ENCODE measurements at regions not wholly inside any gene's neighbourhood (a gene's known extent, or its start where the extent isn't known, plus 50 kb on each side); places are given as distances from the start of the nearest gene placed in this dataset.
"Not testable (repeated sequence)": the region's sequence is repeated elsewhere in the genome, so short reads cannot be mapped to it uniquely, and the experiment has no call there.

DNA sequence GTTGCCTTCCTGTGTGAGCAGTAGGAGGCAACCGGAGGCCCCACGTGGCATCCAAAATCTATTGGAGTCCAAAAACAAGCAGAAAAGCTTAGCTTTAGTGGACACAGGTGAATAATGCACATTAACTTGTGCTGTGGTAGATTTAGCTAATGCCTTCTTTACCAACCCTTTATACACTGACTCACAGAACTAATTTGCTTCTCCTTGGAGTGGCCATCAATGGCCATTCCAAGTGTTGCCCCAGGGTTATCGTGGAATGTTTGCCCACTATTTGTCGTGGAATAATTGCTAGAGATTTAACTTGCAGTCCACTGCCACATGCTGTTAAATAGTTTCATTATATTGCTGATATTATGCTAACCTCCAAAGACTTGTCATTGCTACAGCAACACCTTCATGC is 729.1 kb downstream of the STPG2 start:
- Mint-ChIP-seq H3K27me3 (no peaks in the 10 kb centered on the region), H3K27ac (no peak overlapping the region), H3K4me3 (no peak overlapping the region), H3K4me1 (no peaks in the 10 kb centered on the region), H3K9me3 (peaks cover 8% of the 10 kb centered on the region), H3K36me3 (no peaks in the 10 kb centered on the region)
- DNase-seq (no peak), ATAC-seq (ENCODE audit: low read depth) (no peak)
- POLR2A ChIA-PET, result no interaction called here

DNA sequence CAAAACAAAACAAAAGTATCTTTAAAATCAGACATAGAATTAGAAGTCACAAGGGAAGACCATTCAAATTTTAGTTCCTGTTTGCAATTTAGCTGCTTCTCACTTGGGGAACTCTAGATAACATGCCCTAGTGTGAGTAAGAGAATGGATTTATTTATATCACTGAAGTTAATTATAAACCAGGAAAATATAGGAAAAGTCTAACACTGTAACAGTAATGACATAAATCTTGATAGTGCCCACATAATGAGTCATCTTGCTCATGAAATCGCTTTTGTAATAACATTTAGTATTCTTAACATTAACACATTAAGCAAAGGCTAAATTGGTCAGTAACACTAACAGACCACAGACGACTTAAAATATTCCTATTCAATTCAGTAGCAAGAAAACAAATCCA is 710.7 kb downstream of the STPG2 start:
- Mint-ChIP-seq H3K9me3 (peaks cover 5% of the 10 kb centered on the region), H3K27me3 (no peaks in the 10 kb centered on the region), H3K36me3 (no peaks in the 10 kb centered on the region), H3K4me1 (no peaks in the 10 kb centered on the region), H3K27ac (no peak overlapping the region), H3K4me3 (no peak overlapping the region)
- POLR2A ChIA-PET, result no interaction called here
- ATAC-seq (ENCODE audit: low read depth), result no peak
- DNase-seq, result no peak

DNA sequence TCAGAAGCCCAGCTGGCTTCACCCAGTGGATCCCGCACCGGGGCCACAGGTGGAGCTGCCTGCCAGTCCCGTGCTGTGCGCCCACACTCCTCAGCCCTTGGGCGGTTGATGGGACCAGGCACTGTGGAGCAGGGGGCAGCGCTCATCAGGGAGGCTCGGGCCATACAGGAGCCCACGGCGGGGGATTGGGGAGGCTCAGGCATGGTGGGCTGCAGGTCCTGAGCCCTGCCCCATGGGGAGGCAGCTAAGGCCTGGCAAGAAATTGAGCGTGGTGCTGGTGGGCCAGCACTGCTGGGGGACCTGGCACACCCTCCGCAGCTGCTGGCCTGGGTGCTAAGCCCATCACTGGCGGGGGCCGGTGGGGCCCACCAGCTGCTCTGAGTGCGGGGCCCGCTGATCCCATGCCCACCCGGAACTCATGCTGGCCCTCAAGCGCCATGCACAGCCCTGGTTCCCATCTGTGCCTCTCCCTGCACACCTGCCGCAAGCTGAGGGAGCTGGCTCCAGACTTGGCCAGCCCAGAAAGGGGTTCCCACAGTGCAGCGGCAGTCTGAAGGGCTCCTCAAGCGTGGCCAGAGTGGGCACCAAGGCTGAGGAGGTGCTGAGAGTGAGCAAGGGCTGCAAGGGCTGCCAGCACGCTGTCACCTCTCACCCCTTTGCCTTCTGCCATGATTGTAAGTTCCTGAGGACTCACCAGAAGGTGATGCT is 705.1 kb downstream of the STPG2 start:
- H3K4me3 Mint-ChIP-seq; DNase-seq; H3K9me3 Mint-ChIP-seq; H3K27me3 Mint-ChIP-seq; H3K4me1 Mint-ChIP-seq; POLR2A ChIA-PET; H3K36me3 Mint-ChIP-seq; H3K27ac Mint-ChIP-seq; ATAC-seq (ENCODE audit: low read depth): not testable (repeated sequence)

DNA sequence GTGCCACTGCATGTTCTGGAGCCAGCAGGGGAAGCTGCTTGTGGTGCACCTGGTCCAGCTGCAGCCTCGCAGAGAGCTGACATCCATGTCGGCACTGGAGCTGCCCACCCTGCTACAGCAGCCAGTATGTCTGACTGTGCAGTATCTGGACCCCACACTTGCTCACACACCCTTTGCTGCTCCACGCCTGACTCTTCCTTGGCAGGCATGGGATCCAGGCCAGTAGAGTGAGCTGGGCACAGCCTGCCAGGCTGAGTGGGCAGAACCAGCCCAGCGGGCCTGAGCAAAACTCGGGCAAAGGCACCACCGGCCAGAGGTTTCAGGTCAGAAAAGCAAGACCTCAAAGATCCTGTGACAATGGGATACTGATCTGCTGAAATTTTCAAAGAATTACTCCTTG is 690.1 kb downstream of the STPG2 start:
- Mint-ChIP-seq H3K4me1 (no peaks in the 10 kb centered on the region), H3K36me3 (no peaks in the 10 kb centered on the region), H3K9me3 (peaks cover 11% of the 10 kb centered on the region), H3K27me3 (no peaks in the 10 kb centered on the region), H3K27ac (no peak overlapping the region), H3K4me3 (no peak overlapping the region)
- DNase-seq (no peak), ATAC-seq (ENCODE audit: low read depth) (no peak)
- POLR2A ChIA-PET, result no interaction called here

DNA sequence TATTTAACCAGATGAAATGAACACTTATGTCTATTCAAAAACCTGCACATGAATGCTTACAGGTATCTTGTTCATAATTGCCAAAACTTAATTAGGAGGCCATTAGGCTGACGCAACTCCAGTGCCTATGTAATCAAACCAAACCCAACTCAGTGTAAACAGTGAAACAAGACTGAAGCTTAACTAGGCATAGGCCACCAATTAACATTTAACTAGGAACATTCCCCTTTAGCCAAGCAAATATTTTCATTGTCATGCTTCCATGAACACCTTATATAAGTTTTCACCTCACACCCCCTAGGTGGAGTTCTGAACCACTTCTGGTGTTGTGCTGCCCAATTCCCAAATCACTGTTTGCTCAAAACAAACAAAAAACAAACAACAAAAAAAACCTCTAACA is 686.0 kb downstream of the STPG2 start:
- no peaks in the 10 kb centered on the region for H3K27me3 Mint-ChIP-seq
- H3K27ac Mint-ChIP-seq, result no peak overlapping the region
- H3K4me1 Mint-ChIP-seq, result no peaks in the 10 kb centered on the region
- no peaks in the 10 kb centered on the region for H3K36me3 Mint-ChIP-seq
- H3K4me3 Mint-ChIP-seq, result no peak overlapping the region
- POLR2A ChIA-PET, result no interaction called here
- ATAC-seq (ENCODE audit: low read depth) (no peak), DNase-seq (no peak)
- H3K9me3 Mint-ChIP-seq, result peaks cover 11% of the 10 kb centered on the region

DNA sequence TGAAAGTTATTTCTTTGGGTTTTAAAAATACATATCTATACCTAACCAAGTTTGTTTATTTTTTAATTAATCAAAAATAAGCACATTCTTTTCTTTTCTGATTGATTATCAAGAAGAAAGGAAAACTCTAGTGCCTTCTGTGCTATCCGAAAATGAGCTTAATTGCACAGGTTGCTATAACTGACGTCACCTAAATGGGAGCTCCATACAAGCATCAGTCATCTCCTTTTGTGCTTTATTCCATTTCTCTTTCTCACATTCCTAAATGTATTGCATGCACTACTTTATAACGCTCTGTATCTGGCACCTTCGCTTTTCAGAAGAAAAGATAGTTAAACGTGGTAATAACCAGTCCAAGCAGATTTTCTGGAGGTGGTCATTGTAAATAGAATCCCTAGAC is 675.0 kb downstream of the STPG2 start:
- Mint-ChIP-seq H3K4me3 (no peak overlapping the region), H3K9me3 (peaks cover 5% of the 10 kb centered on the region), H3K36me3 (no peaks in the 10 kb centered on the region), H3K27me3 (no peaks in the 10 kb centered on the region), H3K4me1 (no peaks in the 10 kb centered on the region), H3K27ac (no peak overlapping the region)
- ATAC-seq (ENCODE audit: low read depth), result no peak
- no peak for DNase-seq
- POLR2A ChIA-PET, result no interaction called here

DNA sequence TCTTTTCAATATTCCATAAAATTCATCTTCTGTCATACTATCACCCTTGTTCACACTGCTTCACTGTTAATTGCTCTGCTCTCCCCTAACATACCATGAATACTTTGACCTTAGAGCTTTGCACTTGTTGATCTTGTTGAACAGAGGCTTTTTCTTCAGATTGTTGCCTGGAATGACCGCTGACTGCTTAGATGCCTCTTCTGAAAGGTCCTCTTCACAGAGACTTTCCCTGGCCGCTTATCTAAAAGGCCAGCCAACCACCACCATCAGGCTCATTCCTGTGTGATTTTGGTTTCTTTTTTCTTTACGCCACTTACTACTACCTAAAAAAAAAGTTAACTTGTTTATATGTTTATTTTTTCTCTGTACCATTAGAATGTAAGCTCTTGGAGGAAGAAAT is 667.7 kb downstream of the STPG2 start:
- Mint-ChIP-seq H3K27ac (no peak overlapping the region), H3K36me3 (no peaks in the 10 kb centered on the region), H3K4me3 (no peak overlapping the region), H3K27me3 (no peaks in the 10 kb centered on the region), H3K9me3 (peaks cover 7% of the 10 kb centered on the region), H3K4me1 (no peaks in the 10 kb centered on the region)
- POLR2A ChIA-PET, result no interaction called here
- DNase-seq (no peak), ATAC-seq (ENCODE audit: low read depth) (no peak)

DNA sequence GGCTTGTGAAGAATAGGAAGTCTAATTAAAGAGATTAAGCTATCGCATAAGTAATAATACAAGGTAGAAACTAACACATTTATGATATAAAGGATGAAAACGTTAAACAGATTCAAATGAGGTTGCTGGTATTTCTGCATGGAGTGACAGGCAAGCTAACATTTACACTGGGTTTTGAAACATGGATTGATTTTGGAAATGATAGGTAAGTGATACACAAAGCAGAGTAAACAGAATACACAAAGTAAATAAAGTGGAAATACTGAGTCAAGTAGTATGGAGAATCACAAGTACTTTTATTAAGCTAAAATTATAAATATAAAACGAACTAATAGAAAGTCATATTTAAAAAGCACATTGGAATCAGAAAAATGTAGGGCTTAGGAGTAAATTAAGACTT is 665.3 kb downstream of the STPG2 start:
- H3K4me1 Mint-ChIP-seq, result no peaks in the 10 kb centered on the region
- DNase-seq (no peak), ATAC-seq (ENCODE audit: low read depth) (no peak)
- no peak overlapping the region for H3K4me3 Mint-ChIP-seq
- no peaks in the 10 kb centered on the region for H3K36me3 Mint-ChIP-seq
- no peak overlapping the region for H3K27ac Mint-ChIP-seq
- POLR2A ChIA-PET, result no interaction called here
- peaks cover 7% of the 10 kb centered on the region for H3K9me3 Mint-ChIP-seq
- no peaks in the 10 kb centered on the region for H3K27me3 Mint-ChIP-seq

DNA sequence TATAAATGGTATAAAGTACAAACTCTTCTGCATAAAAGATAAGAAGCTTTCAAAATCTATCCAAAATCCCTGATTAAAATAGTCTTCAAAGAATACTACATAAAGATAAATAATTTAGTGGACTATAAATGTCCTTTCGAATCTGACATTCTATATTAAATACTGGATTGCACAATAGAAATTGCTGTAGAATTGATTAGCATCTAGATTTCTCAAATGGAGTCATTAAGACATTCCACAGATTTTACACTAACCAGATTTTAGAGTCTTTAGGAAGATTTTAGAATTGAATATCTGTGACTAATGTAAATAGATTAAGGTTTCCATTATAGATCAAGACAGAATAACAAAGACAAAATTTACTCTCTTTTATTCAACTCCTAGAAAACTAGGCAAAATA is 663.9 kb downstream of the STPG2 start:
- Mint-ChIP-seq H3K27ac (no peak overlapping the region), H3K27me3 (no peaks in the 10 kb centered on the region), H3K4me1 (no peaks in the 10 kb centered on the region), H3K4me3 (no peak overlapping the region), H3K9me3 (peaks cover 3% of the 10 kb centered on the region), H3K36me3 (no peaks in the 10 kb centered on the region)
- DNase-seq (no peak), ATAC-seq (ENCODE audit: low read depth) (no peak)
- POLR2A ChIA-PET, result no interaction called here

DNA sequence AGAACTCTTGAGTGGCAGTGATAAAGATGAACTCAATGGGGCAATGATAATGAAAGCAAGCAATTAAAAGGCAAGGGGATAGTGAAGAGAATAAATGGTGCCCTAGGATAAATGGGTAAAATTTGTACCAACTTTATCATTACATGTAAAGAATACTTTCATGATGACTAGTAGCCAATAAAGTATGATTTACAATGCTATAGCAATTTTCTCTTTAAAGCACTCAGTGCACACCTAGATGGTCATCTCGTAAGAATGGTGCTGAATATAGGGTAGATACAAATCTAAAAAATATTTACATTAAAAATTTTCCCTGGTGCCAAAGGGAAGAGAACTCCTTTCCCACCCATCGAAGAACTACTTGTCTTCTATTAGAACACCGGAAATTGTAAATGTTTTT is 651.4 kb downstream of the STPG2 start:
- no peak for DNase-seq
- no peak for ATAC-seq (ENCODE audit: low read depth)
- Mint-ChIP-seq H3K27me3 (no peaks in the 10 kb centered on the region), H3K27ac (no peak overlapping the region), H3K36me3 (no peaks in the 10 kb centered on the region), H3K9me3 (peaks cover 6% of the 10 kb centered on the region), H3K4me3 (no peak overlapping the region), H3K4me1 (no peaks in the 10 kb centered on the region)
- POLR2A ChIA-PET, result no interaction called here

DNA sequence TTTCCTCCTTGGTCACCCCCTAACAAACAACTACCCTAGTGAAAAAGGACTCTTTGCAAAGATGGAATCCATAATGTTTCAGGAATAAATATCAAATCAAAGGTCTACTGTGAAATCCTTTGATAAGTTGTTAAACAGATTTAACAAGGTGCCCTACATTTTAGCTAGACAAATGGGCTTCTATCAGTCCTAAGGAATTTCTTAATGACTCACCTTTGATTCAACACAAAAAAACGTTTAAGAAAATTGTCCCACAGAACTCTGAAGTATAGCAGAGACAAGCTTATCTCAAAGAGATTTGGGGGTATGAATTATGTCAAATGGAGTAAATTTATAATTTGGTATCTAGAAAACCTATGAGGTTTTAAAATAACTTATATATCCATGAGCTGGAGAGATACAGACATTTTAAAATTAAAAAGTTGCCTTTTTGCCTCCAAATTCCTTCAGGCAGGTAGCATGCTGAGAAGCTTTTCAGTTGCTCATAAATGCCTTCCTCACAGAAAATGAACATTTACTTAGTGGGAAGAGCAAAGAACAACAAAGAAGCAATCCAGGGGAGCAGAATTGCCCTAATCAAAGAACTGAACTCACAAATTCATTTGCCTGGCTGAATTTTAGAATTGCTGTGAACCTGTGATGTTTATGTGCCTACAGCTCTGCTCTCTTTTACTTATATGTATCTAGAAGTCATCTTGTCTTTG is 649.3 kb downstream of the STPG2 start:
- Mint-ChIP-seq H3K9me3 (peaks cover 5% of the 10 kb centered on the region), H3K4me3 (no peak overlapping the region), H3K27me3 (no peaks in the 10 kb centered on the region), H3K4me1 (no peaks in the 10 kb centered on the region), H3K27ac (no peak overlapping the region), H3K36me3 (no peaks in the 10 kb centered on the region)
- DNase-seq (no peak), ATAC-seq (ENCODE audit: low read depth) (no peak)
- POLR2A ChIA-PET, result no interaction called here

DNA sequence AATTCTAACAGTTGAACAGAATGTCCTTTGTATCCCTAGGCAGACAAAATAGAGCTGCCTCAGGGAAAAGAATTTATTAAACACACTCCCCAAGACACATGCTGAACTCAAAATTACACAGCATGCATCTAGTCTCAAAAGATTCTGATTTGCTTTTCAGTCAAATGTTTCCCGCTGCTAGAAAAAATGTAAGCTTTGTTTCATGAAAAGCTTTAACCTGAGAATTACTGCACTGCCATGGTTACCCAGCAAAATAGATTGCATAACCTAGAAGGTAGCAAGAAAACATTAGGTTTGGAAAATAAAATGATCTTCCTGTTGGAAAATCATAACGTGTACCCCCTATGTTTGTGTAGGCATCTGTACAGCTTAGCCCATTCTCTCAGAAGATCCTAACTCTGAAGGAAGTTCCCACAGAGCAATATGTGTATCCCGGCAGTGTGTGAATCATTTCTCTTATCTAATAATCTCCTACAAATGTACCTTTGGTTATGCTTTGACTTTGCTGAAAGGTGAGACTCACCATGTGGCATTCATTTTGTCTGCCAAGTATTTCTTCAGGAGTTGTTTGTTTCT is 646.9 kb downstream of the STPG2 start:
- no peak for DNase-seq
- H3K36me3 Mint-ChIP-seq, result no peaks in the 10 kb centered on the region
- no peak overlapping the region for H3K4me3 Mint-ChIP-seq
- H3K9me3 Mint-ChIP-seq, result no peaks in the 10 kb centered on the region
- H3K4me1 Mint-ChIP-seq, result no peaks in the 10 kb centered on the region
- POLR2A ChIA-PET, result no interaction called here
- no peaks in the 10 kb centered on the region for H3K27me3 Mint-ChIP-seq
- no peak overlapping the region for H3K27ac Mint-ChIP-seq
- no peak for ATAC-seq (ENCODE audit: low read depth)

DNA sequence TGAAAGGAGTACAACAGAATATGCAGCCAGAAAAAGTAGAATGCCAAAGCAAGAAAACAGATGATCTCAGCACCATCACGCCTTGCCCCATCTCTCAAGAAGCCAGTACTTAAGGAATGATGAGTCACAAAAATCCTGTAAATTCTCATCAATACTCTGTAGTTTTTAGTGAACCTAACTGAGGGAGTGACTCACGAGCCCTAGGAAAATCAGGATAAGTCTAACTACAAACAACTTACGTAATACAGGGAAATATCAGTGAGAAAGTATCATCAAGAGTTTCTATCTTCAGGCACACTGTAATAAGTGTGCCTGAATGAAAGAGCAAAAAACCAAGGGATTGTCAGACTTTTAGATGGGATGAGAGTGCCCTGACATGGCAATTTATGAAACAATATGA is 644.4 kb downstream of the STPG2 start:
- no peaks in the 10 kb centered on the region for H3K4me1 Mint-ChIP-seq
- DNase-seq, result no peak

DNA sequence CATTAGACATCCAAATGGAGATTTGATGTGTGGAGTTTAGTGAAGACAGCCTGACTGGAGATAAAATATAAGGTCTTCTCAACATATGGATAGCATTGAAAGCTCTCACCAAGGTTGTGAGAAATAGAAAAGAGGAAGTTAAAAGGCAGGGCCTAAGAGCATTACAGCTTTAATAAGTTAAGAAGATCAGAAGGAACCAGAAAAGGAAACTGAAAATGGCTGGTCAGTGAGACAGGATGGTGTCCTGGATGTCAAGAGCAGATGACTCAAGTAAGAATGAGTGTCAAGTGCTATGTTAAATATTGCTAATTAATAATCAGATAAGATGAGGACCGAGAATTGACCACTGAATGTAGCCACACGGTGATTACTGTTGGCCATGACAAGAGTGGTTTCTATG is 642.9 kb downstream of the STPG2 start:
- POLR2A ChIA-PET, result no interaction called here
- Mint-ChIP-seq H3K9me3 (no peaks in the 10 kb centered on the region), H3K27me3 (no peaks in the 10 kb centered on the region), H3K4me1 (no peaks in the 10 kb centered on the region), H3K4me3 (no peak overlapping the region), H3K27ac (no peak overlapping the region), H3K36me3 (no peaks in the 10 kb centered on the region)
- DNase-seq (no peak), ATAC-seq (ENCODE audit: low read depth) (no peak)

More for the DNA sequence above, 644.4 kb downstream of the STPG2 start:
- POLR2A ChIA-PET, result no interaction called here
- ATAC-seq (ENCODE audit: low read depth), result no peak
- no peaks in the 10 kb centered on the region for H3K36me3 Mint-ChIP-seq
- no peaks in the 10 kb centered on the region for H3K9me3 Mint-ChIP-seq
- H3K27ac Mint-ChIP-seq, result no peak overlapping the region
- no peak overlapping the region for H3K4me3 Mint-ChIP-seq
- no peaks in the 10 kb centered on the region for H3K27me3 Mint-ChIP-seq

Measured in activated naive CD8-positive, alpha-beta T cell treated with anti-CD3 and anti-CD28 coated beads, Interleukin-2, amount 10 ng/mL, durations not matched to agents 7 days and 5 days (primary cell).